NCI-H1417 (cell line): ENCODE measurements at regions not wholly inside any gene's neighbourhood (a gene's known extent, or its start where the extent isn't known, plus 50 kb on each side); places are given as distances from the start of the nearest gene placed in this dataset.
"Not testable (repeated sequence)": the region's sequence is repeated elsewhere in the genome, so short reads cannot be mapped to it uniquely, and the experiment has no call there.

Experiments used
- DNase-seq, 3 experiments: peaks; one replicate each; lab custom pipeline; 2025; lab: John Stamatoyannopoulos, UW

- no peak for DNase-seq
Measured at GRCh38 chr4:81675791-81676393, 204.2 kb upstream of the RASGEF1B start.

GRCh38 chr4:81673961-81674360, 202.3 kb upstream of the RASGEF1B start:
- no peak for DNase-seq

DNA sequence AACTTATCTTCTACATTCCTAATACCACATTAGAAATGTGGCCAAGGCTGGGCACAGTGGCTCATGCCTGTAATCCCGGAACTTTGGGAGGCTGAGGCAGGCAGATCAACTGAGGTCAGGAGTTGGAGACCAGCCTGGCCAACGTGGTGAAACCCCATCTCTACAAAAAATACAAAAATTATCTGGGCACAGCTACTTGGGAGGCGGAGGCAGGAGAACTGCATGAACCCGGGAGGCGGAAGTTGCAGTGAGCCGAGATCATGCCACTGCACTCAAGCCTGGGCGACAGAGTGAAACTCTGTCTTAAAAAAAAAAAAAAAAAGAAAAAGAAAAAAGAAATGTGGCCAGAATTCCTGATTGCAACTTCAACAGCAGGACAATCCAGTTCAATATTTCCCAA, 196.6 kb upstream of the RASGEF1B start:
- DNase-seq, result not testable (repeated sequence)

DNA sequence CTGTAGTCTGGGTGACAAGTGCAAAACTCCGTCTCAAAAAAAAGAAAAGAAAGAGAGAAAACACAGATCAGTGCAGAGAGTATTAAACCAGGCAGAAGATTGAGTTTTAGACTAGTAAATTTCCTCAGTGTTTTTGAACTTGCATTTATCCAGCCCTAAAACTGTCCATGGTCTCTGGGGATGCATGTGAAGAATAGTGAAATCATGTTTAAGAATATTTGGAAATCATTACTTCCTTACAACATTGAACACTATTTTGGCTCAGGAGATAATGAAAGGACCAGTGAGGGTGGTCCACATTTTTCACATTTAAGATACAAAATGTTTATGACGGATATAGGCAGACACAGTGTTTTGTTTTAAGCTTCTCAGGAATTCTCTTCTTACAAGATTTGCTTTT, 195.8 kb upstream of the RASGEF1B start:
- no peak for DNase-seq

GRCh38 chr4:81666491-81666890, 194.8 kb upstream of the RASGEF1B start:
- no peak for DNase-seq

GRCh38 chr4:81665649-81666048, 193.9 kb upstream of the RASGEF1B start:
- peak in 1 of 3 experiments; percentile 22 for DNase-seq

DNA sequence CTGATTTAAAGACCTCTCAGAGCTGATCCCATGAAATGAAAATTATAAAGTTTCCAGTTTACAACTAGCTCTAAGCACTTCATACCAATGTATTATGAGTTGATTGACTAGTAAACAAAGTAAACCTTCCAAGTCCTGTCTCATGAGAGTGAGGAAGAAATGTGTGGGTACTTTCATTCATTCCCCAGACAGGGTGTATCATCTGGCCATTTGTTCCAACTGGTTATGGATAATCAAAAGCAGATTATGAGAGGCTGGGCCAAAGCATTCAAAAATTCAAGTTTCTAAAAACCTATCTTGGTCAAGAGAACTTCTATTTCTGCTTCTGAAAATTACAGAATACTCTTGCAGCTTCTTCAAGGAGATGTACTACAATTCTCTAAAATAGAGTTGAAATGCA, 193.3 kb upstream of the RASGEF1B start:
- no peak for DNase-seq

GRCh38 chr4:81664079-81664478, 192.4 kb upstream of the RASGEF1B start:
- no peak for DNase-seq

- DNase-seq, result no peak
Measured at GRCh38 chr4:81663368-81663767, 191.7 kb upstream of the RASGEF1B start.

- DNase-seq, result no peak
Measured at GRCh38 chr4:81659051-81659450, 187.3 kb upstream of the RASGEF1B start.

- no peak for DNase-seq
Measured at GRCh38 chr4:81652069-81652478, 180.4 kb upstream of the RASGEF1B start.

GRCh38 chr4:81651243-81651899, 179.7 kb upstream of the RASGEF1B start:
- peak in 2 of 3 experiments; percentile 50 to 76 for DNase-seq

DNA sequence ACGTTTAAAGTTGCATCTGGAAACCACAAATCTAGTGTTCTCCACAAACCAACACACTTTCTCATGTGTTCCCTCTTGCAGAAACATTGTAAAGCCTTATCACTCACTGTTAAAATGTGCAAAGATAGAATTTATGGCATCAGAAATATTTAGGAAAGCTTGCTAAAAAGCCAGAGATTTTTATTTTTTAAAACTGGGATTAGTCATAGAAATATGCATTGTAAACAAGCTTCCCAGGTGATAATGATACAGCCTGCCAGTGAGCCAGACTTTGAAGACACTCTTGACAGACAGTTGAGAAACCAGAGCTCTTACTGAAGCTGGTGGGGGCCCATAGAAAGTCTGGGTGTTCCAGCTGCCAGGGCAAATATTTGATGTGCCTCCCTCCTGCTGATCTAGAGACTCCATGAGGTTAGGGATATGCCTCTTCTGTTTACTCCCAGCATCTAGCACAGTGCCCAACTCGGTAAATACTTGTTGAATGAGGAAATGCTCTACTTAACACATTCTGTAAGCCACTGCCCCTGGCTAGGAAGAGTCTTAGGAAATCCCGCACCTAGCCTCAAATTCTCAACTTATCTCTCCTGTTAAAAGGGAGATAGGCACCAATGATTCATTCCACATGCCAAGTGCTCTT, 179.0 kb upstream of the RASGEF1B start:
- peak; percentile 61 to 96 (median 86) for DNase-seq

GRCh38 chr4:81648576-81649275, 177.0 kb upstream of the RASGEF1B start:
- no peak for DNase-seq

DNA sequence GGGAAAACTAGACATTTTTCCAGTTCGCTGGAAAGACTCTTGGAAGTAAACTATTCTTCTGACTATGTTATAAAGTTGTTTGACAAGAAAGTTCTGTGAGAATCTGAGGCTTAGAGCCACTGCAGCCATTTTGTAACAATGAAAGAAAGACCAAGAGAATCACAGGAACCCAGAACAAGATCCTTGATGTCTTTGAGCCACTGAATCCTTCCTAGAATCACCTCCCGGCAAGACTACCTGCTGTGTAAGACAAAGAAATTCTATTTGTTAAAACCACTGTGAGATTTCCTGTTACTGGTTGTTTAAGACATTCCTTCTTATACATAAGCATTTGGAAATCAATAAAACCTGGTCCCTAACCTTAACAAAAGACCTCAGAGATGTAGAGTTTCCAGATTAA, 175.7 kb upstream of the RASGEF1B start:
- no peak for DNase-seq

DNA sequence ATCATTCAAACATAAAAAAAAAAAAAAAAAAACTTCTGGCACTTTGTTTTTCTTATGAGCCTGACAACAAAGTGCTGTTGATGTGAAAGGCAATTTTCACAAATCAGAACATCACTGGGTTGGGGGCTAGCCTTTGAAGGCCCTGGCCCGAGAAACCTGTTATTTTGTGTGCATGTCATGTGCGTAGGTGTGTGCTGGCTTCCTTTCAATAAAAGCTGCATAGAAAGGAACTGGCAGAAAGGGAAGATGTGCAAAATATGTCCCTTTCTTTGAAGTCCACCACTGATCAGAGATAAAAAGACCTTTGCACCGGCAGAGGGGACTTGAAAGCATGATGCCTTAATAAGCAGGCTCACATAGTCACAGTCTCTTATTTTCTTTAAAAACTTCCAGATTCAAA, 170.8 kb upstream of the RASGEF1B start:
- no peak for DNase-seq

GRCh38 chr4:81639248-81639647, 167.5 kb upstream of the RASGEF1B start:
- DNase-seq, result no peak

GRCh38 chr4:81638698-81639097, 167.0 kb upstream of the RASGEF1B start:
- no peak for DNase-seq

- peak in 1 of 3 experiments; percentile 94 for DNase-seq
Measured at GRCh38 chr4:81635739-81636138, 164.0 kb upstream of the RASGEF1B start.

DNA sequence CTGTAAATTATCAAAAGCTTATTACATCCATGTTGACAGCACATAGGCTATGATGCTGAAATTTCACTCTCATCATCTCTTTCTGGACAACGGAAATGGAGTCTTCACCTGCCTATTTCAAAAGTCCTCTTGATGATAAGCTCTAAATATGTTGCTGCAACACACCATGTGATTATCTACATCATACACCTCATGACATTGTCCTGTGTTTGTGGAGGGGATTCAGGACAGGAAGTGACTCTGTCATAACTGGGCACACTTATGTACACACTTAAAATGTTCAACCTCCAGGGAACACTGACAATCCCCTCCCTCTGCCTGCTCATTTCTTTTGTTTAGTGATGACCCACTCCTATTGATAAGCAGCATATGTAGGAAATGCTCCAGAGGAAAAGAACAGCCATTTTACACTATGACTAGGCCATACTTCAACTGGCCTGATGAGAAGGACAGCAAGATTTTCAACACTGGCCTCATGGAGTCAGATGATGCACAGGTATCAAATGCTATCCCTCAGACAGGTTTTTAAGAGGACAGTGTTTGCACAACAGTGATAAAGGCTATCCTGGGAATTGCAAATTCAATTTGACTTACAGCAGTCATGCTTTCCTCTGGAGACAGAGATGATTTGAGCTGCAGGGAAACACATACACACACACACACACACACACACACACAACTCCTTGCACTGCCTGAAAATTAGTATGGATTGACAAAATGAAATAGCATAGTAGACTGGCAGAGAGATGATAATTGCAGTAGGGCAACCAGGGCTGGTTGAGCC, 163.3 kb upstream of the RASGEF1B start:
- DNase-seq, result peak; percentile 31 to 67 (median 59)

DNA sequence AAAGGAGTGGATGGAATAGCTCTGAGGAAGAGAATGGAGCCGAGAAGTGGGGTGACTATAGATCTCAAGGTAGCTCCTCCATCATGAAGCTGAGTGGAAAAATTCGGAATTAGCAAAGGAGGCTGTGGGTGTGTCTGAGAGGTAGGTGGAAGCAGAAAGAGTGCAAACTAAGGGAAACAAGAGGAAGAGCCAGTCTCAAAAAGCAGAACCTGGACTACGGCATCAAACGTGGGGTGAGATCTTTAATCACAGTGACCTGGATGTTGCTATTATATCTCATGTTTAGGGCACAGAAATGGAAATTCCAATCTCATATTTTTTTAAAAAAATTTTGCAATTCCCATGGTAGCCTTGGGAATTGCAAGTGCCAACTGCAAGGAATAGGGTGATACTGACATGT, 162.5 kb upstream of the RASGEF1B start:
- no peak for DNase-seq
